Right lobe of liver (tissue), 6 donors: ENCODE measurements at regions not wholly inside any gene's neighbourhood (a gene's known extent, or its start where the extent isn't known, plus 50 kb on each side); places are given as distances from the start of the nearest gene placed in this dataset.
A peak's percentile ranks its signal among the peaks of the same experiment; 100 is the strongest.

Experiments
- ATAC-seq, 4 donors: fragments of 200-7000 bp; cut with Tn5 transposase; one replicate each; pipeline ENCODE4 v1.9.1; 2020; ENCODE audit warnings: mild to moderate bottlenecking in 4 of 4, moderate library complexity in 4 of 4
- DNase-seq, 3 donors: peaks; one replicate each; pipeline ENCODE4 v3.0.0-alpha.2; 2020
- H3K27ac ChIP-seq, 3 donors: fragments of 200-600 bp; one replicate each; pipeline ENCODE4 v1.8.0; 2022
- H3K27me3 ChIP-seq, 2 donors: fragments of 200-600 bp; one replicate each; pipeline ENCODE4 v1.8.0; 2022
- H3K36me3 ChIP-seq, 4 donors: fragments of 200-600 bp; sonication (generic) in 1 of 4; one replicate each; pipeline versions ENCODE4 v1.5.1 to v1.8.0; 2017 to 2022; ENCODE audit warnings: control low read depth in 1 of 4
- H3K4me1 ChIP-seq, 4 donors: fragments of 200-600 bp; sonication (generic) in 1 of 4; one replicate each; pipeline versions ENCODE4 v1.5.1 to v1.8.0; 2017 to 2022; ENCODE audit warnings: control low read depth in 1 of 4
- H3K4me3 ChIP-seq, 3 donors: fragments of 200-600 bp; one replicate each; pipeline ENCODE4 v1.8.0; 2022
- H3K9me3 ChIP-seq, 4 donors: fragments of 200-600 bp; sonication (generic) in 1 of 4; one replicate each; pipeline versions ENCODE4 v1.5.1 to v1.8.0; 2017 to 2022; ENCODE audit warnings: control low read depth in 1 of 4
- POLR2A ChIP-seq: fragments of 450-650 bp; IDR thresholded peaks from one replicate; pipeline ENCODE4 v1.6.1; 2017; ENCODE audit warnings: antibody characterized with exemption, mild to moderate bottlenecking
- WGBS: methylation state at CpG from one replicate; pipeline ENCODE4 v1.1.6; 2018; ENCODE audit warnings: low coverage, low lambda C conversion rate; ENCODE audit not compliant: insufficient coverage; ENCODE audit errors: missing lambda C conversion rate; 5-methylcytosine and 5-hydroxymethylcytosine counted together
- intact Hi-C, 2 donors: fragments of 100-400 bp; cut with DNase I; formaldehyde crosslinking; loops; one replicate each; pipeline versions ENCODE4 v1.11.2 to v1.14.1; 2022
- TF ChIP-seq, protein P1 (sequence below), 4 donors: fragments of 200-600 bp in 3 of 4; fragments of 450-650 bp in 1 of 4; IDR thresholded peaks; one replicate each; pipeline versions ENCODE4 v1.5.1 to v1.8.0; 2016 to 2022; ENCODE audit warnings: antibody characterized with exemption in 4 of 4, mild to moderate bottlenecking in 2 of 4
- donor health status: DM: no; HTN: yes; CAD: no.
- donor health status: DM: no; HTN: no; CAD: no.
- donor health status: DM: no; HTN: no; CAD: no.
- donor health status: DM: no; HTN: yes; CAD: no.
- donor health status: DM: no; HTN: yes; CAD: no.

DNA sequence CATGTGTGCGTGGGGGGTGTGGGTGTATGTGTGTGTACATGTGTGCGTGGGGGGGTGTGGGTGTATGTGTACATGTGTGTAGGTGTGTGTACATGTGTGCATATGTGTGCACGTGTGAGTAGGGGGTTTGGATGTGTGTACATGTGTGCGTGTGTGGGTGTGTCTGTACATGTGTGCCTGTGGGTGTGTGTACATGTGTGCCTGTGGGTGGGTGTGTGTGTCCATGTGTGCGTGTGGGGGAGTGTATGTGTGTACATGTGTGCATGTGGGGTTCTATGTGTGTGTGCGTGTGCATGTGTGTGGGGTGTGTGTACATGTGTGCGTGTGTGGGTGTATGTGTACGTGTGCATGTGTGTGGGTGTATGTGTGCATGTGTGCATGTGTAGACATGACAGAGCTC, 129.1 kb downstream of the C16orf95 start:
- DNase-seq: no peak
- Histone ChIP-seq H3K4me3 (no peak overlapping the region), H3K27me3 (no peaks in the 10 kb centered on the region), H3K27ac (no peak overlapping the region), H3K4me1 (no peaks in the 10 kb centered on the region), H3K9me3 (peaks cover 0 to 5% (median 0%) of the 10 kb centered on the region in 4 donors), H3K36me3 (no peaks in the 10 kb centered on the region)
- intact Hi-C loops: no loop called here
- ATAC-seq: no peak
- TF ChIP-seq POLR2A: no peak
- TF ChIP-seq, protein P1, sequence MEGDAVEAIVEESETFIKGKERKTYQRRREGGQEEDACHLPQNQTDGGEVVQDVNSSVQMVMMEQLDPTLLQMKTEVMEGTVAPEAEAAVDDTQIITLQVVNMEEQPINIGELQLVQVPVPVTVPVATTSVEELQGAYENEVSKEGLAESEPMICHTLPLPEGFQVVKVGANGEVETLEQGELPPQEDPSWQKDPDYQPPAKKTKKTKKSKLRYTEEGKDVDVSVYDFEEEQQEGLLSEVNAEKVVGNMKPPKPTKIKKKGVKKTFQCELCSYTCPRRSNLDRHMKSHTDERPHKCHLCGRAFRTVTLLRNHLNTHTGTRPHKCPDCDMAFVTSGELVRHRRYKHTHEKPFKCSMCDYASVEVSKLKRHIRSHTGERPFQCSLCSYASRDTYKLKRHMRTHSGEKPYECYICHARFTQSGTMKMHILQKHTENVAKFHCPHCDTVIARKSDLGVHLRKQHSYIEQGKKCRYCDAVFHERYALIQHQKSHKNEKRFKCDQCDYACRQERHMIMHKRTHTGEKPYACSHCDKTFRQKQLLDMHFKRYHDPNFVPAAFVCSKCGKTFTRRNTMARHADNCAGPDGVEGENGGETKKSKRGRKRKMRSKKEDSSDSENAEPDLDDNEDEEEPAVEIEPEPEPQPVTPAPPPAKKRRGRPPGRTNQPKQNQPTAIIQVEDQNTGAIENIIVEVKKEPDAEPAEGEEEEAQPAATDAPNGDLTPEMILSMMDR (IDR thresholded peaks at IDR 0.05): no peak
- WGBS: 93% methylated on average over 8 of the region's 8 CpGs

DNA sequence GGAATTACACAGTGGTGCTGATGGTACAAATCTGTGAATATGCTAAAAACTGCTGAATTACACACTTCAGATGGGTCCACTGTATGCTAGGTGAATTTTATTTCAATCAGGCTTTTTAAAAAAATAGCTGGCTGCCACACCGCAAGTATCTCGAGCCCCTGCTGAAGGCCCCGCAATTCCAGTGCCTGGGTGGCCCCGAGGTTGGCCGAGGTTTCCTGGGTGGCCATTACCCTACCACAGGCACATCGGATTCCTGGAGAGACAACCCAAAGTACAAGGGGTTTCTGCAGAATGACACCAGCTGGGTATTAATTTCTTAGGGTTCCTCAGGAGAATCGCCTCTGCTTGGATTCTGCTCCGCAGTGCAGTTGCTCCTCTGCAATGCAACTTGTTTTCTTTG, 127.8 kb downstream of the C16orf95 start:
- H3K4me3 ChIP-seq: no peak overlapping the region
- DNase-seq (no peak), ATAC-seq (no peak)
- WGBS: 100% methylated on average over 4 of the region's 8 CpGs
- no peaks in the 10 kb centered on the region for H3K36me3 ChIP-seq
- no peaks in the 10 kb centered on the region for H3K27me3 ChIP-seq
- TF ChIP-seq POLR2A: no peak
- TF ChIP-seq, protein P1 (IDR thresholded peaks at IDR 0.05): no peak
- intact Hi-C loops: no loop called here
- H3K9me3 ChIP-seq: peaks cover 0 to 5% (median 0%) of the 10 kb centered on the region in 4 donors
- H3K4me1 ChIP-seq: no peaks in the 10 kb centered on the region
- H3K27ac ChIP-seq: no peak overlapping the region

DNA sequence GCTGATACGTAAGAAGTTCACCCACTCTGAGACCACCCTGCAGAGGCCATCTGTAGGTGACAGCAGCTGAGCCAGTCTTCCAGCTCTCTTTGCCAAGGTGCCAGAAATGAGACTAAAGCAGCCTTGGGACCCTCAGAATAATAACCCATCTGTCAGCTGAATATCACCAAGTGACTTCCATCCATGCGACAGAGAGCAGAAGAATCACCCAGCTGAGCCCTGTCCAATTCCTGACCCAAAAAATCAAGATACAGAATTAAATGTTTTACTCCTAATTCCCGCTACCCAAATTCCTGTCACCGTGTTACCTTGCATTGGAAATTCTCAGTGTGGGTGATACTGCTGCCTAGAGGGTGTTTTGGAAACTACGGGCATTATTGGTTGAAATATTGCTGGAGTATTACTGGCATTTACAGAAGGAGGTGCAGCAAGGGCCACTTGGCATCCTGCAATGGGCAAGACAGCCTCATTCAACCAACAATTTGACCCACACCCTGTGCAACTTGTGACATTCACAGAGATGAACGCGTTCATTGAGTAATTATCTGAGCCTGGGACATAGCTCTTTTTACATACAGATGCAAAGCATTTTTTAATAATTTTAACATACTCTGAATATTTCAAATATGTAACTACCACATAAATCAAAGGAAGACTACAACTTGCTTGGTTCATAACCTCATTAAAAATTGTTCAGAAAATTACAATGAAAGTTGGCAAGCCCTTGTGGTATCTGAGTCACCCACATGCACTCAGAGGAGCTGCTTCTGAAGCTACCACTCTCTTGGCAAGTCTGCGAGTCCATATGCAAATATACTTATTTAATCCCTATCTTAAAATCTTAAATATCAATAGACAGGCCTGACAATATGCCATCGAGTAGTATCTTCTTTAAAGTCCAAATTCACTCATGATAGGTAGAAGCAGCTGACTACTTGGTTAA, 126.6 kb downstream of the C16orf95 start:
- ATAC-seq (no peak), DNase-seq (no peak)
- no peaks in the 10 kb centered on the region for H3K4me1 ChIP-seq
- no peak overlapping the region for H3K4me3 ChIP-seq
- H3K9me3 ChIP-seq: peaks cover 0 to 5% (median 0%) of the 10 kb centered on the region in 4 donors
- H3K27me3 ChIP-seq: no peaks in the 10 kb centered on the region
- H3K27ac ChIP-seq: no peak overlapping the region
- intact Hi-C loops: no loop called here
- 88% methylated on average over 6 of the region's 9 CpGs for WGBS
- no peaks in the 10 kb centered on the region for H3K36me3 ChIP-seq
- TF ChIP-seq, protein P1 (IDR thresholded peaks at IDR 0.05): peak in 1 of 4 donors; percentile 20
- no peak for TF ChIP-seq POLR2A

DNA sequence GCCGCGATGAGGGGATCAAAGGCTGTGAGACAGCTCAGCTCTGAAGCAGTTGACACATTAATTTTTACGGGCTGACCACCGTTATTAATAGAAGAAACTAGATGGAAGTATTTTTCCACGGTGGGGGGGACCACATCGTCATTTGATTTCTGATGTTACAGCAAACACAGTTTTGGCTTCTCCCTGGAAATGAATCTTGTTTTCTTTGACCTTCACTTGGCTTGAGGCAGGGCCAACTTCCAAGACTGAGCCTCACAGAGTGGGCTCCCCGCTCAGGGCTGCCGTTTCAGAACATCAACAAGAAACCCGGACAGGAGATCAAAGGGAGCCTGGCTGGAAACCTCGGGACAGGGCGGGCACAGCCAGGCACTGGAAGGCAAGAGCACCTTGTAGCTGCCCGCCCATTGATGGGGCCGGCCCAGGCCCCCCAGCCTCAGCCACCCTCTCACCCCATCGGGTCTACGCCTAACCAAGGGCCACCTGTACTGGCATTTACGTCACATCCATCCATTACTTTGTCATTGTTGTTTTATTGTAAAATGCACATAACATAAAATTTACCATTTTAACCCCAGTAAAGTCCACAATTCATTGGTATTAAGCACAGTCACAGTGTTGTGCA, 124.6 kb downstream of the C16orf95 start:
- intact Hi-C loops: no loop called here
- H3K27me3 ChIP-seq: no peaks in the 10 kb centered on the region
- no peak overlapping the region for H3K4me3 ChIP-seq
- peaks cover 0 to 5% (median 0%) of the 10 kb centered on the region in 4 donors for H3K9me3 ChIP-seq
- ATAC-seq (no peak), DNase-seq (no peak)
- TF ChIP-seq, protein P1 (IDR thresholded peaks at IDR 0.05): no peak
- no peak for TF ChIP-seq POLR2A
- no peak overlapping the region for H3K27ac ChIP-seq
- H3K36me3 ChIP-seq: no peaks in the 10 kb centered on the region
- WGBS: 86% methylated on average over 13 of the region's 16 CpGs
- H3K4me1 ChIP-seq: no peaks in the 10 kb centered on the region
